HG02840 (cell line): ENCODE measurements at regions not wholly inside any gene's neighbourhood (a gene's known extent, or its start where the extent isn't known, plus 50 kb on each side); places are given as distances from the start of the nearest gene placed in this dataset.

Experiments used
- ATAC-seq: cut with Tn5 transposase; IDR thresholded peaks from one replicate; pipeline ENCODE4 v1.9.1; 2021; ENCODE audit warnings: mild to moderate bottlenecking, moderate library complexity, moderate number of reproducible peaks; ENCODE audit not compliant: unreplicated experiment, low FRiP score

GRCh38 chr3:180184816-180185215 is 148.1 kb upstream of the PEX5L start:
- no peak for ATAC-seq

DNA sequence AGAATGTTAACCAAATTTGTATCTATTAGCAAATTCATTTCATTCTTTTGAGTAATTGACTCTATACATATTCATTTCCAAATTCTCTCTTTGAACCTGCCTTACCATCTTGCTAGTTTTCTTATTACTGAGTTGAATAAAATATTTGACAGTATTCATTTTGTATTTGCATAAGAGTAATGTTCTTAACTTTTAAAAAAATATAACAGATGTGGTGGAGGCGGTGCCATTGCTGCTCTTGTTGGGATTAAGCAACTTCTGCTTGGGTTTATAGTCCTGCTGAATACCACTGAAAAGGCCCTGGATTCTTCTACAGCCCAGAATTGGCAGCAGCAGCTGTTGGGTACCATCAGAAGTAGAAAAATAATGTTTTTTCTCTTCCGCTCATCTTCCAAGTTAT is 148.9 kb upstream of the PEX5L start:
- ATAC-seq, result no peak

- peak; percentile 70 for ATAC-seq
Observed at GRCh38 chr3:180188512-180189309, 152.0 kb upstream of the PEX5L start.

DNA sequence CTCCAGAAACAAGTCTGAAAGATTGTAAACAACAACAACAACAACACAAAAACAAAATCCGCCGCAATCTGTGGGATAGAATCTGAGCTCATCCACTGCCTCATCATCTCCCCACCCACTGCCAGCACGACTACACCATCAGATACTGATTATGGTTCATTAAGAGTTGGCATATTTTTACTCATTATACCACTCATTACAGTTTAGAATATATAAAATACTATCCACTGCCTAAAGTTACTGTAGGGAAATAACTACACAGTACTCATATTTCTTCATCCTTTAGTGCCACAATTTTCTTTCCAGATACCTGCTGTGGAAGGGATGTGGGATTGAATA is 152.5 kb upstream of the PEX5L start:
- no peak for ATAC-seq

- ATAC-seq, result no peak
Observed at GRCh38 chr3:180196658-180197057, 159.9 kb upstream of the PEX5L start.

DNA sequence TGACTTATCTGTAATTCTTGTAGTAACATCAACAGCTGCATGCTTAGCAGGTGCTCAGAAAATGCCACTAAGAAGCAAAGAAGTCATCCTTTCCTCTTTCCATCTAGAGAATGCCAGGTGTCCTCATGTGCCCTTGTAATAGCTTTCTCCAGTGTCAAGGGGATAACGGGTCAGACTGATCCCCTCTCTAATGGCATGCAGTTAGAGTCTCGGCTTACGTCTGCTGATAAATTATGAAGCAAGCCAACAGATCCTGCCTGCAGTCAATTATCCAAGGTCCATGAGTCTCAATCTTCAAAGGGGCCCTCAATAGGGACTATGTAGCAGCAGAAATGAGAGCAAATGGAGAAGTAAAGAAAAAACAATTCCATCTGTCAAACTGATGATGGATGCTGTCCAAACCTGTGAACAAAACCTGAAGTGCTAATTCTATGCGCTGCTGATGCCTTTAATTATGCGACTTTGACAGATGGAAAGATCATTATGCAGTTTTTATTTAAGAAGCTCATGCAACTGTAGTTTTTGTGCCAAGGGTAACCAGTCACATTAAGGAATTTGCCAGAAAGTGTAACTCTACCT is 162.8 kb upstream of the PEX5L start:
- ATAC-seq, result no peak

DNA sequence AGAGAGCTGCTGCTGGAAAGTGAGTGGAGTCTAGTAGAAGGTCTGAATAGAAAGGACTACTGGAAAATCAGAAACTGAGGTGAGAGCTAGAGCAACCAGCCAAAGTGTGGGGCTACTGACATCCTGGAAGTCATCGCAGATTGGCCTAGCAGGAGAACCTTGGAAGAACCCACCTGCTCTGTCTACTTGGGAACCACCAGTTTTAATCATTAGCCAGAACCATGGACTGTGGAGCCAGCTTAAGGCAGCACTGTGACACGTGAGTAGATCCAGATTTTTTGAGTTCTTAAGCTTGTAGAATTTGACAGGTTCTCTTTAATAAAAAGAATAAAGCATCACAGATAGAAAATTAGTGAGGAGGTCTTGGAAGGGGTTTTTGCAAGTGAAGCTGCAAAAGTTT is 179.1 kb upstream of the PEX5L start:
- no peak for ATAC-seq

DNA sequence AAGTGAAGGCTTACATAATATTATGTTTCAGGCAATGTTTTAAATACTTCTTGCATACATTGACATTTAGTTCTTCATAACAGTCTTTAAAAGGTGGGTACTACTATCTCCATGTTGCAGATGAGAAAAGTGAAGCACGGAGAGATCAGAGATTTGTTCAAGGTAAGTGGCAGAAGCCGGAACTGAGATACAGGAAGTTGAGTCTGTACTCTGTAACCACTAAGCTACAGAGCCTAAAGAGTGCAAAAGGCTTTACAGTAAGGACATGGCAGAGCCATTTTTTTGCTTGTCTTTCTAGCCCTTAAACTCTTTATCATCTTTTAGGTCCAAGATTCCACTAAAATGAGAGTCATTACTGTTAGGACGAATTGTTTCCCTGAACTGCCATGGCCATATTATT is 186.5 kb upstream of the PEX5L start:
- ATAC-seq, result no peak

GRCh38 chr3:180229113-180229512 is 192.4 kb upstream of the PEX5L start:
- ATAC-seq, result no peak

DNA sequence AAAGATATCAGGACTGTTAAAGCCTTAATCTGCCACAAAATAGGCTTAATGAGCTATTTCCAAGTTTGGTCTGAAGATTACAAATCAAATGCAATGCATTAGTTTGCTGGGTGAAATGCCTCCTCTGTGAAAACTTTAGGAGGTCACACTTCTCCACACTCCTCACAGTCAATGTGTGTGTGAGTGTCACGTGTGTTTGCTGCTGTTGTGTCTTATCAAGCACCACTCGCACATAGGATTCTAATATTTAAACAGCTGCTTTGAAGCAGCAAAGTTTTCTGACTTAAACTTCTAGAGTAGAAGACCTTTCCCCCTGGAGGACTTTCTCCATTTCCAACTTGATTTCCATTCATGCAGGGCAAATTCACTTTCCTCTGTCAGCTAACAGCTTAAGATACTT is 203.2 kb upstream of the PEX5L start:
- ATAC-seq, result no peak

DNA sequence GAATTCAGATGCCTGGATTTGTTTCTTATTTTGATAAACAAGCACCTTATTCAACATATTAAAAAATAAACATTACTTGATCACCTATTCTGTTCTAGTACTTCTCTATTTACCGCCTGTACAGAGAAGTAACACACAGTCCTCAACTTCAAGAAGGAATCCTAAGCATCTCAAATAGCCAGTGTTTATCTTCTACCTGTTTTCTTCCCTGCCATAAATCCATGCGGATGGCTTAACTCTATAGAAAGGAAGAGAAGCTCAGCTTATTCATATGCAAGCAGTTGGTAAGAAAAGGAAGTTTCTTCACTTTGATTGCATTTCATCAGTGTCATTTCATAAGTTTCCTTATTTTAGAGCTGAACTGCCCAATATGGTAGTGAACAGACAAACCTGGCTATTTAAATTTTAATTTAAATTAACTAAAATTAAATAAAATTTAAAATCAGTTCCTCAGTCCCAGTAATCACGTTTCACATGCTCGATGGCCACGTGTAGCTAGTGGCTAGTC is 210.0 kb upstream of the PEX5L start:
- ATAC-seq, result no peak

GRCh38 chr3:180250172-180250571 is 213.4 kb upstream of the PEX5L start:
- no peak for ATAC-seq

GRCh38 chr3:180252683-180253082 is 215.9 kb upstream of the PEX5L start:
- ATAC-seq, result no peak

GRCh38 chr3:180253283-180253682 is 216.5 kb upstream of the PEX5L start:
- no peak for ATAC-seq

DNA sequence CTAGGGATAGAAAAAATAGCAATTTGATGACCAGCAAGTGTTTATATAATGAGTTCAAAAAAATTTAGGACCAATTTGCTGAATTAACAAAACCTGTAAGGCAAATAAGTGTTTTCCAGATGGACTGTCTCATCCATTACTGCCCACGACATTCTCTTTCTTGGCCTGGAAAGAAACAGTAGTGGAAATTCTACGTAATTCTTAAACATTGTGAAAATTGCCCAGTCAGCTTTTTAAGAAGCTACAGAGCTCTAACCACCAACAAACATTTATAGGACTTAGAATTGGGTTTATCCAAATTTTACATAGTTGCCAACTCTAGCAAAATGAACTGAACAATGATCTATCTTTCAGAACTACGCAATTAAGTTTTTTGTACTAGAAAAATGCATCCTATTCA is 227.7 kb upstream of the PEX5L start:
- ATAC-seq, result no peak

DNA sequence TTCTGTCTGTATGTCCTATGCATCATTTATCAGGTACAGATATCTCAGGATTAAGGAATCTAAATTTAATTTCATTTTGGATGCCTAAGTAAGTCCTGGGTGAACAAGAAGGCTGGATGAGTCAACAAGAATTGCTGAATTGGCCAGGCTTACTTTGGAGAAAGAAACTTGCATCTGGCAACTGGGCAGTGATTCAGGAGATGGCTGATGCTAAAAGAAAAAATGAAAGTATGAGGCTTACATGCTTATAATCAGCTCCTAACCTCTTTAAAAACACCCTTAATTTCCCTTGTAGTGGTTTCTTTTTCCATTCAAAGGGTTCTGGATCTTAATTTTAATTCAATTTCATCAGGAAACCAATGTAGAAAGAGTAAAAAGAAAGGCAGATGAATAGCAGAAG is 228.8 kb upstream of the PEX5L start:
- no peak for ATAC-seq

- ATAC-seq, result peak; percentile 100
Observed at GRCh38 chr3:180267202-180267843, 230.6 kb upstream of the PEX5L start.

DNA sequence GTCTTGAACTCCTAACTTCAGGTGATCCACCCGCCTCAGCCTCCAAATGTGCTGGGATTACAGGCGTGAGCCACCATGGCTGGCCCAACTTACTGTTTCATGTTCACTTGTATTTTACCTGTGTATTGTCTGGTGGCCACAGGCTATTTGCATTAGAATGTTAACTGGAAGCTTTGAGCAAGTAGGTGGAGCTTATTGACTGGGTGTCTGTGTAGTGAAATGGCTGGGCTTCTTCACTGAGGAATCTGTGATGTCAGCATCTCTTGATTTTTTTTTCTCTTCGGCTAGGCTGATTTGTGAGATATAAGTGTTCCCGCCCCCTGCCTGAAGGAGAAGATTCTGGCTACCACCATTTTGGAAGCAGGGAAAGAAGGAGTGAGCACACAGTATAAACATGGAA is 237.8 kb upstream of the PEX5L start:
- no peak for ATAC-seq

DNA sequence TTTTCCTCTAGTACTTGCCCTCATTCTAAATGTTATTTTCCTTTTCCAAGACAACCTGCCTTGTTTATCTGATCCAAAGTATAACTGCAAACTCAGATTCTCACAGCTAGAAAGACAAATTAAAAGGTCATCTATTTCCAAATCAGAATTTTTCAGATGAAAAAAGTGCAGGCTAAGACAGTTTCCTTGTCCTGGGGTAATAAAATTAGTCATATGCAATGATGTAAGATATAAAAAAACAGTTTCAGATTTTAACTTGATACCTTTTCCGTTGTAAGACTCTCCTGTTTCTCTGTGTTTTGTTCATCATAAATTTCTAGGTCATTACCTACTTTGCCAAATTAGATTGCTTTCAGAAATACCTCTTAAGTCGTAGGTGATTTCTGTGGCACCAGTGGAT is 238.4 kb upstream of the PEX5L start:
- no peak for ATAC-seq

DNA sequence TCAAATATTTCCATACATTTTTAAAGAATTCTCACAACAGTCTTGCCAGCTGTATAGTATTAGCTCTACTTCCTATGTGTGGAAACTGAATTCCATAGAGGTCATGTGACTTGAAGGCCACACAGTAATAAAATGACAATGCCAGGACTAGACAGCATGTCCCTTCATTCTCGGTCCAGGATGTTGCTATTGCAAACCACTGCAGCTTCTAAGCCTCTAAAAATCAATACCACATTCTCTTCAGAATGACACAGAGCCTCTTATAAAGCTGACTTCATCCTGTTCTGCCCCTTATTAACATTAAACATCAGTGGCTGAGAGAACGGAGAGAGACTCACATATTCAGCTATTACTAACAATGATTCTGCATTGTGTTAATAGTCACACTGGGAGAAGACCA is 240.3 kb upstream of the PEX5L start:
- ATAC-seq, result no peak

- ATAC-seq, result peak; percentile 94
Observed at GRCh38 chr3:180278583-180279188, 241.9 kb upstream of the PEX5L start.
